HAP-1 (cell line): ENCODE measurements at regions not wholly inside any gene's neighbourhood (a gene's known extent, or its start where the extent isn't known, plus 50 kb on each side); places are given as distances from the start of the nearest gene placed in this dataset.

Source experiments
- DNase-seq, 2 experiments: peaks; one replicate each; pipeline ENCODE4 v3.0.0-alpha.2; 2016 to 2020; ENCODE audit warnings: low spot score in 2 of 2
- H3K27me3 ChIP-seq: fragments of 250-450 bp; sonication (Bioruptor Pico); 2 replicates; pipeline ENCODE4 v1.5.1; 2020; ENCODE audit warnings: low read depth, mild to moderate bottlenecking, moderate library complexity
- H3K36me3 ChIP-seq: fragments of 250-450 bp; sonication (Bioruptor Pico); replicated peaks from 2 replicates; pipeline ENCODE4 v1.5.1; 2020; ENCODE audit warnings: mild to moderate bottlenecking
- H3K4me1 ChIP-seq: fragments of 250-450 bp; sonication (Bioruptor Pico); 2 replicates; pipeline ENCODE4 v1.5.1; 2020; ENCODE audit warnings: mild to moderate bottlenecking
- H3K4me3 ChIP-seq: fragments of 250-450 bp; sonication (Bioruptor Pico); 2 replicates; pipeline ENCODE4 v1.5.1; 2020; ENCODE audit warnings: mild to moderate bottlenecking, moderate library complexity
- H3K9me3 ChIP-seq: fragments of 250-450 bp; sonication (Bioruptor Pico); 2 replicates; pipeline ENCODE4 v1.5.1; 2020; ENCODE audit warnings: mild to moderate bottlenecking, moderate library complexity
- in situ Hi-C: fragments of 300-500 bp; cut with MboI; formaldehyde crosslinking; loops from 3 replicates; pipeline ENCODE4 v1.14.3; 2020; ENCODE audit warnings: low sequenced_read_pairs, inconsistent platforms, mixed read lengths

- Histone ChIP-seq H3K27me3 (no peaks in the 10 kb centered on the region), H3K9me3 (no peaks in the 10 kb centered on the region), H3K4me1 (no peaks in the 10 kb centered on the region), H3K4me3 (no peak overlapping the region), H3K36me3 (no peaks in the 10 kb centered on the region)
- no peak for DNase-seq
- in situ Hi-C loops: no loop called here
Observed at GRCh38 chr10:47101807-47102206, 190.6 kb downstream of the PTPN20 start.

GRCh38 chr10:47104151-47104605, 192.9 kb downstream of the PTPN20 start:
- no peak overlapping the region for H3K4me3 ChIP-seq
- no peaks in the 10 kb centered on the region for H3K27me3 ChIP-seq
- no peaks in the 10 kb centered on the region for H3K36me3 ChIP-seq
- no peak for DNase-seq
- in situ Hi-C loops: no loop called here
- H3K4me1 ChIP-seq: no peaks in the 10 kb centered on the region
- no peaks in the 10 kb centered on the region for H3K9me3 ChIP-seq

DNA sequence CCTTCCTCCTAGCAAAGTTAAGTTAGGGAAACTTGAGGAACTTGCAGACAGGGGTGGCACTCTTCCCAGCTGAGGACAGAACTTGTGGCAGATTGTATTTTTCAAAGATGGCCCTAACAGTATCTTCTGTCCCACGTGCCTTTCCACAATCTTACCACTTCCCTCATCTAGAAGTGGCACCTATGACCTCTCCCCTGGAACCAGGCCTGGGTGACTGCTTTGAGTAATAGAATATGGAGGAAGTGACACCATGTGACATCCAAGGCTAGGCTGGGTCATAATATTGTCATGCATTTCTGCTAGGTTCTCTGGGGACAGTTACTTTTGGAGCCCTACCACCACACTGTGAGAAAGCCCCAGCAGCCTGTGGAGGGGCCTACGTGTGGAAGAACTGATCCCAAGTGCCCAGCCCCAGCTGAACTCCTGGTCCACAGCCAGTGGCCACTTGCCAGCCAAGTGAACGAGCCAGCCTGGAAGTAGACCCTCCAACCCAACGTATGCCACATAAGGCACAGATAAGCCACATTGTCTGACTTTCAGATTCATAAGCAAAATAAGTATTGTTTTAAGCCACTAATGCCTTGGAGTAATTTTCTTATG, 193.7 kb downstream of the PTPN20 start:
- in situ Hi-C loops: no loop called here
- Histone ChIP-seq H3K4me1 (no peaks in the 10 kb centered on the region), H3K9me3 (no peaks in the 10 kb centered on the region), H3K4me3 (no peak overlapping the region), H3K36me3 (no peaks in the 10 kb centered on the region), H3K27me3 (no peaks in the 10 kb centered on the region)
- DNase-seq: no peak

DNA sequence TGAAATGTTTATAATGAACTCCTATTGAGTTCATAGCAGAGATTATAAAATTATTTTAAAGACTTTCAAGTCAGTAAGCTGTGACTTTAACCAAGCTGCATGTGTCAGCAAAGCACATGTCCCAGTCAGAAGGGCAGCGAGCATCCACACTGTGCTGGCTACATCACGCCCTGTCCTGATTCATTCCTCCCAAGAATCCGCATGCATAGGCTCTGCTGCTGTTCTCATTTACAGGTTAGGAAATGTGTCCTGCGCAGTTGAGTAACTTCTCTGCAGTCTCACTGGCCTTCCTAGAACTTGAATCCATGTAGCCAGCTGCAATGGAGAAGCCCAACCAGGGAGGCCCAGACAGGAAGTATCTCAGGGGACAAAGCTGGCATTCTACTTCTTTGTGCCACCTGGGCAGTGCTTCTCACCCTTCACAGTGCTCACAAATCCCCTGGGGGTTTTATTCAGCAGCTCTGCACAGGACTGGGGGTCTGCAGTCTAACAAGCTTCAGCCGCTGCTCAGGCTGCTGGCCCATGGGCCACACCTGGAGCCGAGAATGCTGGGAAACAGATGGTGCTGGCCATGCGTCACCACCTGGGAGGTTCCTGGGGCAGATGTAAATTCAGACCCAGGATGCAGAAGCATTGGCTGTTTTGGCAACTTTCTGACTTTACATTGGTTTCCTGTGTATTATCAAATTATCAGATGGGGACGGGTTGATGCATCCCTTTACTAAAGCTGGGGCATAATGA, 192.8 kb upstream of the GDF10 start:
- Histone ChIP-seq H3K36me3 (no peaks in the 10 kb centered on the region), H3K4me1 (no peaks in the 10 kb centered on the region), H3K4me3 (no peak overlapping the region), H3K27me3 (no peaks in the 10 kb centered on the region), H3K9me3 (no peaks in the 10 kb centered on the region)
- DNase-seq: no peak
- in situ Hi-C loops: no loop called here

- no peaks in the 10 kb centered on the region for H3K36me3 ChIP-seq
- H3K4me3 ChIP-seq: no peak overlapping the region
- H3K27me3 ChIP-seq: no peaks in the 10 kb centered on the region
- no peak for DNase-seq
- H3K4me1 ChIP-seq: no peaks in the 10 kb centered on the region
- H3K9me3 ChIP-seq: no peaks in the 10 kb centered on the region
- in situ Hi-C loops: no loop called here
Observed at GRCh38 chr10:47109906-47110305, 190.1 kb upstream of the GDF10 start.

DNA sequence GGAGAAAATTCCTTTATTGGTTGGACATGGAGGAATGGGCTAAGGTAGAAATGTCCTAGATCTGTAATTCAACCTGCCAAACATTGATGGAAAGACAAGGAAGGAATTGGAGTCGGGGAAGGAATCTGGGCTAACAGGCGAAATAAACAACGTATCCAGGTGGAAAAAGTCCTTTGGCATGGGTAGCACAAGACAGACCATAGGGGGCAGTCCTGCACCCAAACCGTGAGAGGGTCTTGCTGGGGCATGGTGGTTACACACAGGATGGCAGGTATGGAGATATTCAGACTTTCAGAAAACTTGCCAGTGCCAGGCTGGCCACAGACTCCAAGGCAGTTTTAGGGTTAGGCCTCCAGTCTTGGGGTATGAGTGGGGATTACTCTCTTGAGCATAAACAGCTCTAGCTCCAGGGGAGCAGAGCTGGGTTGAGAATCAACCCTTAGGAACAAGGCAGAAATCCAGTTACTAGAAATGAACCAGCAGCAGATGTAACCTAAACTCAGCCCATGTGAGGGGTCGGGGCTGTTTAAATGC, 188.6 kb upstream of the GDF10 start:
- no peaks in the 10 kb centered on the region for H3K27me3 ChIP-seq
- H3K36me3 ChIP-seq: no peaks in the 10 kb centered on the region
- no peak overlapping the region for H3K4me3 ChIP-seq
- H3K4me1 ChIP-seq: no peaks in the 10 kb centered on the region
- DNase-seq: no peak
- no peaks in the 10 kb centered on the region for H3K9me3 ChIP-seq
- in situ Hi-C loops: no loop called here

DNA sequence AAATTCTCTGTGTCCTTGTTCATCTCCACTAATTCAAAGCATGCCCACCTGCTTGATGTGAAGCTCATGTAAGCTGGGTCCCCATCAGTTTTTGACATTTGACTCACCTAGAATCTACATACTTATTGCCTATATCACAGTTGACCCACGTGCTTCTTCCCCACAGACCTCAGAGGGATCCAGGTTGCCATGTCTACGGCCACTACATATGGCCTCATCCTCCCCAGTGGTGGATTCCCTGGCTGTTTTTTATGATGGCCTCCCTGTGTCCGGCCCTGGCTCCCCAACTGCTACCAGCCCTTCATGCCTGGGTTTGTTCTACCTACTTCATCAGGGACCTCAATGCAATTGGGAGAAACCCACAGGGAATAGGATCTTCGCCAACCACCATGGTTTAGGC, 187.4 kb upstream of the GDF10 start:
- H3K4me3 ChIP-seq: no peak overlapping the region
- no peak for DNase-seq
- H3K9me3 ChIP-seq: no peaks in the 10 kb centered on the region
- no peaks in the 10 kb centered on the region for H3K36me3 ChIP-seq
- in situ Hi-C loops: no loop called here
- no peaks in the 10 kb centered on the region for H3K4me1 ChIP-seq
- no peaks in the 10 kb centered on the region for H3K27me3 ChIP-seq

- H3K9me3 ChIP-seq: no peaks in the 10 kb centered on the region
- H3K36me3 ChIP-seq: no peaks in the 10 kb centered on the region
- H3K27me3 ChIP-seq: no peaks in the 10 kb centered on the region
- in situ Hi-C loops: no loop called here
- DNase-seq: no peak
- H3K4me3 ChIP-seq: no peak overlapping the region
- H3K4me1 ChIP-seq: no peaks in the 10 kb centered on the region
Observed at GRCh38 chr10:47113907-47114500, 186.0 kb upstream of the GDF10 start.

DNA sequence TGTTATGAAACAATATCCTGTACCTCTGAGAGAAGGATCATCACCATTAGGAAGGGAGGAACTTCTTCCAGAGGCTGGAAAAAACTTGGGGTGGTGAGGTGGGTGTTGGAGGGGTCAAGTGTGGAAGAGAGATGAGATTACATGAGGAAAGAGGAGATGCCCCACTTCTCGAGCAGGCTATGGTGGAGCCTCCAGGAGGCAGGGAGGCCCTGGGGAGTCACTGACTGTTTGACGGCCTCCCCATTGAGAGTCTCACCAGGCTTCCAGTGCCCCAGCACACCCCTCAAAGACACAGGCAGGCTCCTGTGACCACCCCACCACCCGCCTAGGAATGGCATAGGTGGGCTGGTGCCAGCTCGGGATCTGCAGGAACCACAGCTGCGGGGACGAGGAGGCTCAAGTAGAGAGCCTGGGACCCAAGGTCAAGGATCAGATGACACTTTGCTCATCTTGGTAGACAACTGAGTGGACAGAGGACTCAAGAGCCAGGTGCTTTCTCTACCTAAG, 185.3 kb upstream of the GDF10 start:
- no peaks in the 10 kb centered on the region for H3K4me1 ChIP-seq
- H3K27me3 ChIP-seq: no peaks in the 10 kb centered on the region
- no peaks in the 10 kb centered on the region for H3K9me3 ChIP-seq
- no peak overlapping the region for H3K4me3 ChIP-seq
- no peaks in the 10 kb centered on the region for H3K36me3 ChIP-seq
- in situ Hi-C loops: no loop called here
- no peak for DNase-seq

GRCh38 chr10:47115322-47115721, 184.7 kb upstream of the GDF10 start:
- no peak for DNase-seq
- in situ Hi-C loops: no loop called here
- H3K4me1 ChIP-seq: no peaks in the 10 kb centered on the region

GRCh38 chr10:47116445-47116844, 183.6 kb upstream of the GDF10 start:
- H3K4me1 ChIP-seq: no peaks in the 10 kb centered on the region
- no peak for DNase-seq
- H3K9me3 ChIP-seq: no peaks in the 10 kb centered on the region
- H3K36me3 ChIP-seq: no peaks in the 10 kb centered on the region
- no peak overlapping the region for H3K4me3 ChIP-seq
- in situ Hi-C loops: no loop called here
- no peaks in the 10 kb centered on the region for H3K27me3 ChIP-seq

More at GRCh38 chr10:47115322-47115721, 184.7 kb upstream of the GDF10 start:
- no peaks in the 10 kb centered on the region for H3K9me3 ChIP-seq
- no peaks in the 10 kb centered on the region for H3K27me3 ChIP-seq
- H3K4me3 ChIP-seq: no peak overlapping the region
- H3K36me3 ChIP-seq: no peaks in the 10 kb centered on the region

- in situ Hi-C loops: no loop called here
- Histone ChIP-seq H3K27me3 (no peaks in the 10 kb centered on the region), H3K4me3 (no peak overlapping the region), H3K36me3 (no peaks in the 10 kb centered on the region), H3K4me1 (no peaks in the 10 kb centered on the region), H3K9me3 (no peaks in the 10 kb centered on the region)
- no peak for DNase-seq
Observed at GRCh38 chr10:47118326-47118725, 181.7 kb upstream of the GDF10 start.

DNA sequence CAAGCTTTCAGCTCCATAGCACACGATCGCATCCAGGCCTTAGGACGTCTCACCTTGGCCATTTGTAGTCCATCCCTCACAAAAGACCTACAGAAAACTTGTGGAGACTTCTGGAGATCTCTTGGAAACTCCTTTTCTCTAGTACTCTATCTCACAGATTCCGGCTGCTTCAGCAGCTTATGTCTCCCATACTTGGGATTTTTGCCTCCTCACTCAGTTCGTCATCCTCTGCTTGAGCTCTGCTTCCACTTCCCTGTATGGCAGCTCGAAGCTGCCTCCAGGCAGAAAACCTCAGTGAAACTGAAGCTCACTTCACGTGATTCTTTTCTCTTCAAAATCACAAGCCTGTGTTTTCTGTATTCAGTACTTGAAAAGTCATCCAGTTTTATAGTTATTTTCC, 178.7 kb upstream of the GDF10 start:
- H3K9me3 ChIP-seq: no peaks in the 10 kb centered on the region
- no peak overlapping the region for H3K4me3 ChIP-seq
- H3K27me3 ChIP-seq: no peaks in the 10 kb centered on the region
- H3K4me1 ChIP-seq: no peaks in the 10 kb centered on the region
- DNase-seq: no peak
- in situ Hi-C loops: no loop called here
- H3K36me3 ChIP-seq: no peaks in the 10 kb centered on the region

- H3K9me3 ChIP-seq: no peaks in the 10 kb centered on the region
- H3K4me3 ChIP-seq: no peak overlapping the region
- no peaks in the 10 kb centered on the region for H3K4me1 ChIP-seq
- H3K36me3 ChIP-seq: no peaks in the 10 kb centered on the region
- no peak for DNase-seq
- H3K27me3 ChIP-seq: no peaks in the 10 kb centered on the region
- in situ Hi-C loops: no loop called here
Observed at GRCh38 chr10:47123716-47124288, 176.2 kb upstream of the GDF10 start.
